K562 (cell line): ENCODE measurements at regions not wholly inside any gene's neighbourhood (a gene's known extent, or its start where the extent isn't known, plus 50 kb on each side); places are given as distances from the start of the nearest gene placed in this dataset.

Experiments used
- POLR2AphosphoS5 ChIP-seq: IDR thresholded peaks from 2 replicates; pipeline ENCODE4 v1.6.1; 2011; ENCODE audit warnings: mild to moderate bottlenecking, low read depth, low read length, moderate library complexity; ENCODE audit not compliant: control insufficient read depth, insufficient read depth
- RCOR1 ChIP-seq, 2 experiments: IDR thresholded peaks; 2 replicates each; pipeline ENCODE4 v1.6.1; 2012; ENCODE audit warnings: low read depth in 2 of 2, low read length in 2 of 2, borderline replicate concordance in 1 of 2, improper control_type of control experiment in 1 of 2
- SNAPC5 ChIP-seq: fragments of 250-450 bp; sonication (Bioruptor Pico); IDR thresholded peaks from 2 replicates; pipeline ENCODE4 v1.8.0; 2021; ENCODE audit warnings: moderate library complexity, mild to moderate bottlenecking, inconsistent platforms
- TCF7L2 ChIP-seq: fragments of 150-350 bp; IDR thresholded peaks from 2 replicates; pipeline ENCODE4 v1.6.1; 2016; ENCODE audit warnings: low read depth, mild to moderate bottlenecking, low read length, moderate library complexity

GRCh38 chr2:17182399-17182798, 335.8 kb downstream of the RAD51AP2 start:
- TF ChIP-seq SNAPC5: no peak
- TF ChIP-seq POLR2AphosphoS5: no peak
- no peak for TF ChIP-seq TCF7L2
- no peak for TF ChIP-seq RCOR1 (IDR thresholded peaks at IDR 0.05; ENCODE audit: borderline replicate concordance in 1 of 2, low read depth in 2 of 2, low read length in 2 of 2)
